ENCODE measurements at regions not wholly inside any gene's neighbourhood (a gene's known extent, or its start where the extent isn't known, plus 50 kb on each side); places are given as distances from the start of the nearest gene placed in this dataset.

DNA sequence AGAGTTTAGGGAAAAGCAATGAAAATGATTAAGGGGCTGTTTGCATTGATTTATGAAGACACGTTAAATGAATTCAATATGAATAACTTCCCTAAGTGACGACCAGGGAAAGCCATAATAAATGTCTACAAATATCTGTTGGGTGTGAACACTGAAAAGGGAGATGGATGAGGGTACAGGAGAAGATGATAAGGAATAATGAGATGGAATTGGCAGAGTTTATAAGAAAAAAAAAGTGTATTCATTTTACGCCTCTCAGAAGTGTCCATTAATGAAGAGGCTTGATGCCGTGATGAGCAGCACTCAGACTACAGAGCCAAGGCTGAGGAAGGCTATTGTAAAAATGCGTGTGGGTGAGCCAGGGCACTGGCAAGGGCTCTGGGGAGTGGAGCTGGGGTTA is 346.7 kb upstream of the AKR1E2 start:
- TF ChIP-seq, protein P1, sequence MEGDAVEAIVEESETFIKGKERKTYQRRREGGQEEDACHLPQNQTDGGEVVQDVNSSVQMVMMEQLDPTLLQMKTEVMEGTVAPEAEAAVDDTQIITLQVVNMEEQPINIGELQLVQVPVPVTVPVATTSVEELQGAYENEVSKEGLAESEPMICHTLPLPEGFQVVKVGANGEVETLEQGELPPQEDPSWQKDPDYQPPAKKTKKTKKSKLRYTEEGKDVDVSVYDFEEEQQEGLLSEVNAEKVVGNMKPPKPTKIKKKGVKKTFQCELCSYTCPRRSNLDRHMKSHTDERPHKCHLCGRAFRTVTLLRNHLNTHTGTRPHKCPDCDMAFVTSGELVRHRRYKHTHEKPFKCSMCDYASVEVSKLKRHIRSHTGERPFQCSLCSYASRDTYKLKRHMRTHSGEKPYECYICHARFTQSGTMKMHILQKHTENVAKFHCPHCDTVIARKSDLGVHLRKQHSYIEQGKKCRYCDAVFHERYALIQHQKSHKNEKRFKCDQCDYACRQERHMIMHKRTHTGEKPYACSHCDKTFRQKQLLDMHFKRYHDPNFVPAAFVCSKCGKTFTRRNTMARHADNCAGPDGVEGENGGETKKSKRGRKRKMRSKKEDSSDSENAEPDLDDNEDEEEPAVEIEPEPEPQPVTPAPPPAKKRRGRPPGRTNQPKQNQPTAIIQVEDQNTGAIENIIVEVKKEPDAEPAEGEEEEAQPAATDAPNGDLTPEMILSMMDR (IDR thresholded peaks at IDR 0.05), result no peak
- TF ChIP-seq ETV6 (CRISPR knock-in tag; IDR thresholded peaks at IDR 0.05) (no peak), SMAD3 (CRISPR knock-in tag; IDR thresholded peaks at IDR 0.05; ENCODE audit: borderline replicate concordance) (no peak), IRF2 (CRISPR knock-in tag; IDR thresholded peaks at IDR 0.05; ENCODE audit: borderline replicate concordance, low read depth) (no peak), ZNF121 (CRISPR knock-in tag; IDR thresholded peaks at IDR 0.05) (no peak), ELF4 (CRISPR knock-in tag; IDR thresholded peaks at IDR 0.05; ENCODE audit: low read depth) (no peak), CBFB (CRISPR knock-in tag; IDR thresholded peaks at IDR 0.05; ENCODE audit: low read depth) (no peak), ESRRA (CRISPR knock-in tag; IDR thresholded peaks at IDR 0.05; ENCODE audit: borderline replicate concordance) (no peak), FOXJ3 (CRISPR knock-in tag; IDR thresholded peaks at IDR 0.05; ENCODE audit: borderline replicate concordance) (no peak), FOXK1 (CRISPR knock-in tag; IDR thresholded peaks at IDR 0.05) (no peak)
- TF ChIP-seq, protein P2, sequence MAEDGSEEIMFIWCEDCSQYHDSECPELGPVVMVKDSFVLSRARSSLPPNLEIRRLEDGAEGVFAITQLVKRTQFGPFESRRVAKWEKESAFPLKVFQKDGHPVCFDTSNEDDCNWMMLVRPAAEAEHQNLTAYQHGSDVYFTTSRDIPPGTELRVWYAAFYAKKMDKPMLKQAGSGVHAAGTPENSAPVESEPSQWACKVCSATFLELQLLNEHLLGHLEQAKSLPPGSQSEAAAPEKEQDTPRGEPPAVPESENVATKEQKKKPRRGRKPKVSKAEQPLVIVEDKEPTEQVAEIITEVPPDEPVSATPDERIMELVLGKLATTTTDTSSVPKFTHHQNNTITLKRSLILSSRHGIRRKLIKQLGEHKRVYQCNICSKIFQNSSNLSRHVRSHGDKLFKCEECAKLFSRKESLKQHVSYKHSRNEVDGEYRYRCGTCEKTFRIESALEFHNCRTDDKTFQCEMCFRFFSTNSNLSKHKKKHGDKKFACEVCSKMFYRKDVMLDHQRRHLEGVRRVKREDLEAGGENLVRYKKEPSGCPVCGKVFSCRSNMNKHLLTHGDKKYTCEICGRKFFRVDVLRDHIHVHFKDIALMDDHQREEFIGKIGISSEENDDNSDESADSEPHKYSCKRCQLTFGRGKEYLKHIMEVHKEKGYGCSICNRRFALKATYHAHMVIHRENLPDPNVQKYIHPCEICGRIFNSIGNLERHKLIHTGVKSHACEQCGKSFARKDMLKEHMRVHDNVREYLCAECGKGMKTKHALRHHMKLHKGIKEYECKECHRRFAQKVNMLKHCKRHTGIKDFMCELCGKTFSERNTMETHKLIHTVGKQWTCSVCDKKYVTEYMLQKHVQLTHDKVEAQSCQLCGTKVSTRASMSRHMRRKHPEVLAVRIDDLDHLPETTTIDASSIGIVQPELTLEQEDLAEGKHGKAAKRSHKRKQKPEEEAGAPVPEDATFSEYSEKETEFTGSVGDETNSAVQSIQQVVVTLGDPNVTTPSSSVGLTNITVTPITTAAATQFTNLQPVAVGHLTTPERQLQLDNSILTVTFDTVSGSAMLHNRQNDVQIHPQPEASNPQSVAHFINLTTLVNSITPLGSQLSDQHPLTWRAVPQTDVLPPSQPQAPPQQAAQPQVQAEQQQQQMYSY (CRISPR knock-in tag; IDR thresholded peaks at IDR 0.05), result no peak
- TF ChIP-seq, protein P3, sequence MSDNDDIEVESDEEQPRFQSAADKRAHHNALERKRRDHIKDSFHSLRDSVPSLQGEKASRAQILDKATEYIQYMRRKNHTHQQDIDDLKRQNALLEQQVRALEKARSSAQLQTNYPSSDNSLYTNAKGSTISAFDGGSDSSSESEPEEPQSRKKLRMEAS (CRISPR knock-in tag; IDR thresholded peaks at IDR 0.05), result no peak
